ENCODE measurements at regions not wholly inside any gene's neighbourhood (a gene's known extent, or its start where the extent isn't known, plus 50 kb on each side); places are given as distances from the start of the nearest gene placed in this dataset.

DNA sequence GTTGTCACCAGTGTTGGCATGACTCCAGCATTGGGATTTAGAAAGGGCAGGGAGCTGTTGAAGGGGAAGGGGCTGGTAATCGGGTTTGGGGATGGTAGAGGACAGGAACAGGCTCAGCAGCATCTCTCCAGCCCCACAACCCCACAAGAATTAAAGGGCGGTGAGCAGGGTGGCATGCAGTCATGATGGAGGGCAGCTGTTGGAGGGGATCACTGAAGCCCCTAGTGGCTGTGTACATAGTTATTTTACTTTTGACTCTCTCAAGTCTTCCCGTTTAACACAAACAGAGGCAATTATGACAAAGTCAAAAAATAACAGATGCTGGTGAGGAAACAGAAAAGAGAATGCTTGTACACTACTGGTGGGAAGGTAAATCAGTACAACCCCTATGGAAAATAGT is 213.8 kb downstream of the URB2 start:
- TF ChIP-seq, protein P1, sequence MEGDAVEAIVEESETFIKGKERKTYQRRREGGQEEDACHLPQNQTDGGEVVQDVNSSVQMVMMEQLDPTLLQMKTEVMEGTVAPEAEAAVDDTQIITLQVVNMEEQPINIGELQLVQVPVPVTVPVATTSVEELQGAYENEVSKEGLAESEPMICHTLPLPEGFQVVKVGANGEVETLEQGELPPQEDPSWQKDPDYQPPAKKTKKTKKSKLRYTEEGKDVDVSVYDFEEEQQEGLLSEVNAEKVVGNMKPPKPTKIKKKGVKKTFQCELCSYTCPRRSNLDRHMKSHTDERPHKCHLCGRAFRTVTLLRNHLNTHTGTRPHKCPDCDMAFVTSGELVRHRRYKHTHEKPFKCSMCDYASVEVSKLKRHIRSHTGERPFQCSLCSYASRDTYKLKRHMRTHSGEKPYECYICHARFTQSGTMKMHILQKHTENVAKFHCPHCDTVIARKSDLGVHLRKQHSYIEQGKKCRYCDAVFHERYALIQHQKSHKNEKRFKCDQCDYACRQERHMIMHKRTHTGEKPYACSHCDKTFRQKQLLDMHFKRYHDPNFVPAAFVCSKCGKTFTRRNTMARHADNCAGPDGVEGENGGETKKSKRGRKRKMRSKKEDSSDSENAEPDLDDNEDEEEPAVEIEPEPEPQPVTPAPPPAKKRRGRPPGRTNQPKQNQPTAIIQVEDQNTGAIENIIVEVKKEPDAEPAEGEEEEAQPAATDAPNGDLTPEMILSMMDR (IDR thresholded peaks at IDR 0.05), result no peak
- Histone ChIP-seq H3K79me2 (no peaks in the 10 kb centered on the region), H3K36me3 (ENCODE audit: control insufficient read depth, insufficient read depth, low read length) (no peaks in the 10 kb centered on the region), H3K27ac (no peak overlapping the region), H3K4me2 (ENCODE audit: low read length) (no peak overlapping the region), H3K4me3 (ENCODE audit: low read depth, low read length) (no peak overlapping the region), H3K9me3 (ENCODE audit: control insufficient read depth, low read length) (no peaks in the 10 kb centered on the region), H2AFZ (no peak overlapping the region), H3K9ac (no peak overlapping the region), H3K4me1 (no peaks in the 10 kb centered on the region), H3K27me3 (ENCODE audit: control insufficient read depth, insufficient read depth, low read length) (no peaks in the 10 kb centered on the region)

DNA sequence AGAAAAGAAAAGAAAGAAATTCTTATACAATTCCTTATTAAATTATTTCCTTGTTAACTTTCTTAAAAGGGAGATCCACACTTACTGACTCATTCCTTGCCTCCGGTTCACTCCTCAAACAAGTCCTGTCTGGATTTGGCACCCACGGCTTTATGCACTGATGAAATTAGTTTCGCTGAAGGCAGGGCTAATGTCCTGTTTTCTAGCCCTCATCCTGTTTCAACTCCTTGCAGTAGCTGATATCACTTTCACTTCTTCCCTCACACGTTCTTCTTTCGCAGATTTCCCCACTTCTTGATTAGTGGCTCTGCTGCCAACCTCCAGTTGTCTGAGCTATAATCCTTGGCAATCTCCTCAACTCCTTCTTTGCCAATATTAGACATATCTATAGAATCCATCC is 215.2 kb downstream of the URB2 start:
- H3K9ac ChIP-seq, result no peak overlapping the region
- no peak overlapping the region for H3K27ac ChIP-seq
- H3K4me2 ChIP-seq (ENCODE audit: low read length), result no peak overlapping the region
- H3K4me1 ChIP-seq, result no peaks in the 10 kb centered on the region
- TF ChIP-seq, protein P1 (IDR thresholded peaks at IDR 0.05), result no peak
- H3K9me3 ChIP-seq (ENCODE audit: control insufficient read depth, low read length), result no peaks in the 10 kb centered on the region
- no peak overlapping the region for H2AFZ ChIP-seq
- H3K36me3 ChIP-seq (ENCODE audit: control insufficient read depth, insufficient read depth, low read length), result no peaks in the 10 kb centered on the region
- no peaks in the 10 kb centered on the region for H3K79me2 ChIP-seq
- H3K4me3 ChIP-seq (ENCODE audit: low read depth, low read length), result no peak overlapping the region
- no peaks in the 10 kb centered on the region for H3K27me3 ChIP-seq (ENCODE audit: control insufficient read depth, insufficient read depth, low read length)

DNA sequence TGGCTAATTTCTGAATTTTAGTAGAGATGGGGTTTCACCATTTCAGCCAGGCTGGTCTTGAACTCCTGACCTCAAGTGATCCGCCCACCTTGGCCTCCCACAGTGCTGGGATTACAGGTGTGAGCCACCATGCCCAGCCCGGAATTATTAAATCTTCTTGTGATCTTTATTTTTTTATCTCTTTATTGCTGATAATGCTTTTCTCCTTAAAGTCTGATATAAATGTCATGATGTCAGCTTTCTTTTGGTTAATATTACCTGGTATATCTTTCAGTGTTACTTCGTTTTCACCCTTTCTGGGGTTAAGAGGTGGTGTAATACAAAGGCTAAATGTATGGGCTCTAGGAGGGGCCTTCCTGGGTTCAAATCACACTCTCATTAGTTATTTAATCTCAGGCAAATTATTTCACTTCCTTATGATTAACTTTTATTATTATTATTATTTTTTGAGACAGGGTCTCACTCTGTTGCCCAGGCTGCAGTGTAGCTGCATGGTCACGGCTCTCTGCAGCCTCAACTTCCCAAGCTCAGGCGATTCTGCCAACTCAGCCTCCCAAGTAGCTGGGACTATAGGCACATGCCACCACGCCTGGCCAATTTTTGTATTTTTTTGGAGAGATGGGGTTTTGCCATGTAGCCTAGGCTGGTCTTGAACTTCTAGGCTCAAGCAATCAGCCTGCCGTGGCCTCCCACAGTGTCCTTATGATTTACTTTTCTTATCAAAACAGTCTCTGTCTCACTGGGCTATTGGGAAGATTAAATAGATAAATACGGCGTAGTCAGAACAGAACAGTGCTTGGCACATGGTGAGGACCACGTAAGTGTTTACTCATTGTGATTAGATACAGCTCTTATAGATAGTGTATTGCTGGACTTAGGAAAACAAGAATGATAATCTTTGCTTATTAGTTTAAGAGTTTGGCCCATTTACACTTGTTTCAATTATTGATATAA is 216.5 kb downstream of the URB2 start:
- Histone ChIP-seq H3K36me3 (ENCODE audit: control insufficient read depth, insufficient read depth, low read length) (no peaks in the 10 kb centered on the region), H3K4me1 (no peaks in the 10 kb centered on the region), H3K79me2 (no peaks in the 10 kb centered on the region), H3K4me3 (ENCODE audit: low read depth, low read length) (no peak overlapping the region), H3K9ac (no peak overlapping the region), H3K9me3 (ENCODE audit: control insufficient read depth, low read length) (no peaks in the 10 kb centered on the region), H3K4me2 (ENCODE audit: low read length) (no peak overlapping the region), H3K27ac (no peak overlapping the region), H2AFZ (no peak overlapping the region), H3K27me3 (ENCODE audit: control insufficient read depth, insufficient read depth, low read length) (no peaks in the 10 kb centered on the region)
- TF ChIP-seq, protein P1 (IDR thresholded peaks at IDR 0.05), result no peak

DNA sequence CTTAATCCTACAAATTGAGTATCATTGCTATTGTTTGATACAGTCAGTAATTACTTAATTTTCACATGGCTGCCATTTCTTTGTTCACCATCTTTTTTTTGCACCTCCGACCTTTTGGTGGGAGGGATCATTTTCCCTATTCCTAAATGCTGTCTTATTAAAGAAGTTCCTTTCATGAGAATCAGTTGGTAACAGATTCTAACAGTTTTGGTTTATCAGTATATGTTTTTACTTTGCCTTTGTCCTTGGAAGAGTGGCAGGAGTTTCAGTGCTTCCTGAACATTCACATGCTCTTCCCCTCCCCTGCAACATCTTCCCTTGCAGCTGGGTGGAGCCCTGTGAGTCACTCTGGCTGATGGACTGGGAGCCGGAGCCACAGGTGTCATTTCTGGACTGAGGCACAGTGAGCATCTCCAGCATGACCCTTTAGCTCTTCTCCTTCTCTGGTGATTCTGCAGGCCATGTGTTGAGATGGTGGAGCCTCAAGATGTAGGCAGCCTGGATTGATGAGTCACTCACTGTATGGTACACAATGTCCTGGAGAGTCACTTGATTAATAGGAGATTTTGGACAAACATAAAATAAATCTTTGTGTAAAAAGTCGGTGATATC is 217.7 kb downstream of the URB2 start:
- no peaks in the 10 kb centered on the region for H3K36me3 ChIP-seq (ENCODE audit: control insufficient read depth, insufficient read depth, low read length)
- no peak overlapping the region for H2AFZ ChIP-seq
- H3K9ac ChIP-seq, result no peak overlapping the region
- H3K4me3 ChIP-seq (ENCODE audit: low read depth, low read length), result no peak overlapping the region
- TF ChIP-seq, protein P1 (IDR thresholded peaks at IDR 0.05), result no peak
- no peaks in the 10 kb centered on the region for H3K79me2 ChIP-seq
- no peak overlapping the region for H3K4me2 ChIP-seq (ENCODE audit: low read length)
- no peaks in the 10 kb centered on the region for H3K4me1 ChIP-seq
- H3K27ac ChIP-seq, result no peak overlapping the region
- H3K9me3 ChIP-seq (ENCODE audit: control insufficient read depth, low read length), result no peaks in the 10 kb centered on the region
- no peaks in the 10 kb centered on the region for H3K27me3 ChIP-seq (ENCODE audit: control insufficient read depth, insufficient read depth, low read length)

All from parathyroid adenoma (tissue), 2 donors.